NCI-H524 treated with DMSO at 0.1 percent for 48 hours (cell line): ENCODE measurements at regions not wholly inside any gene's neighbourhood (a gene's known extent, or its start where the extent isn't known, plus 50 kb on each side); places are given as distances from the start of the nearest gene placed in this dataset.

Experiments
- DNase-seq: peaks from one replicate; lab custom pipeline; 2025; lab: John Stamatoyannopoulos, UW

DNA sequence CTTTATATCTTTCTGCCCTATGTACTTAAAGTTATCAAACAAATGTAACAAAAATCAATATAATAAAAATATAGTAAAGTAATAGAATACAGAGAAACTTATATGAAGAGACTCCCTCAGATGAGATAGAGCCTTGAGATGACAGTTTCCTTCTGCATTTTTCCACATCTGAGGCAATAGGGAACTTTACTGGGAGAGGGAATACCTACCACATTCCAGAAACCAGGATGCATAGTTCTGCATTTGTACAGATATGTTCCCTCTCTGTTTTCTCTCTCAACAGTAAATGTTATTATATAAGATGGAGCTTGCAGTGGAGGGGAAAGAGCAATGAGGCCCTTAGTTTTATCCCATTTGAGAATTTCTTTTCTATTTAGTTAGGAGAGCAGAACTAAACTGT, 109.6 kb upstream of the KCNN2 start:
- no peak for DNase-seq

GRCh38 chr5:114255260-114255659, 106.6 kb upstream of the KCNN2 start:
- DNase-seq = no peak

GRCh38 chr5:114261989-114262388, 99.9 kb upstream of the KCNN2 start:
- no peak for DNase-seq

DNA sequence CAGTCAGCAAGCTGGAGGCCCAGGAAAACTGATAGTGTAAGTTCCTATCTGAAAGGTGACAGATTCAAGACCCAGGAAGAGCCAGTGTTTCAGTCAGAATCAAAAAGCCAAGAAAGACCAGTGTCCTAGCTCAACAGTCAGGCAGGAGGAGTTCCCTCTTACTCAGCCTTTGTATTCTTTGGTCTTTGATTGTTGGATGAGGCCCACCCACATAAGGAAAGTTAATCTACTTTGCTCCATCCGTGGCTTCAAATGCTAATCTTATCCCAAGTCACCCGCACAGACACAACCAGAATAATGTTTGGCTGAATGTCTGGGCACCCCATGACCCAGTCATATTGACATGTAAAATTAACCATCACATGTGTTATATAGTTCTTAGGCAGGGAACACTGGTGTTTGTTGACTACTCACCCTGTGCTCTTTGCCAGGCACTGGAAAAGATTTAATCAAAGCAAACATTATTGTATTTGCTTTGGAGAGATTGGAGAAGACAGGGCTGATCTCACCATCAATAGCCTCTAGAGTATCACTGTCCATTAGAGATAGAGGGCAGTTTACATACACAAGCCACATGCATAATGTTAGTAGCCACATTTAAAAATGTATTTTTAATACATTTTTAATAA, 96.3 kb upstream of the KCNN2 start:
- no peak for DNase-seq

DNA sequence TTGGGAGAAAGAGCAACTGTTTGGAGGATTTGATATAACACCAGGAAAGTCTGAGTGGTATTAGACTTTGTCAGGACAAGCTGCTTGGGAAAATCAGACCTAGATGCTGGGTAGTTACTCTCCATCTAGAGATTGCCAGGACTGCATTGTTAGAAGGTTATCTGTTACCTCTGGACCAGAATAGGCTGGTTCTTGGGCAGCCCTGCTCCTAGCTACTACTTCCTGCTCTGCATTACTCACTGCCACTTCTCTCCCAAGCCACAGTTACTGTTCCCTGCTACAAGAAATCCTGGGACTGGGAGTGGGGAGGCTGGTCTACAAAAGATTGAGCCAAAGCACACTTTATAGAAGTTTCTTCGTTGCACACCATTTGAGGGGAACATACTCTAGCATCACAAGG, 95.5 kb upstream of the KCNN2 start:
- DNase-seq = no peak

DNA sequence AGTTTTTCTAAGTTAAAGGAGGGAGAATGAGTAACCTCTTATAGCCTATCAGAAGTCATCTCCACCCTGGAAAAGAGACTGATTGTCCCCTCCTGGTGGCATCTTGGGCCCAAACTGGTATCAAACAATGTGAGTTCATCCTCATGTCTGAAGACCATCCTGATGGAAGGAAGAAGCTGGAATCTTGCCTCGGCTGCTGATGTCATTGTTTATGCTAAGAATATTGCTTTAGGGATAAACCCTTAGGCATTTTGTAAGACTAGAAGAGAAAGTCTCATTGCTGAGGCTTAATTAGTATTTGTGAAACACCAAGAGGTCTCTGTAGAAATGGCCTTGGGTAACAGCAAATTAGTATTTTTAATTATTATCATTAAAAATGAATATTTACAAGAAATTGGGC, 65.7 kb upstream of the KCNN2 start:
- DNase-seq = no peak

DNA sequence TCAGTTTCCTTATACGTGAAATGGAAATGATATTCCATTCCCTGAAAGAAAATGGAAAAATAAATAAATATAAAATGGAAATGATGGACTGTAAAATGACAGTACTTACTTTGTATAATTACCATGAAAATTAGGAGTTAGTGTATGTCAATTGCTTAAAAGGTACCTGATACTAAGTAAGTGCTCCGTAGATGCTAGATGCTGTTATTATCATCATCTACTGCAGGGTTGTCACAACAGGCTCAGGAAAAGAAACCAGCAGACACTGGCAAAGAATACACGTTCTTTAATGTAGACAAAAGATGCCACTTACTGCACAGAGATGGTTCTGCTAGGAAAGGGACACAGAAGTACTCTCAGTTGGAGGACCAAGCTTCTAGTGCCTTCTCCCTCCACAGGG, 64.0 kb upstream of the KCNN2 start:
- no peak for DNase-seq

DNA sequence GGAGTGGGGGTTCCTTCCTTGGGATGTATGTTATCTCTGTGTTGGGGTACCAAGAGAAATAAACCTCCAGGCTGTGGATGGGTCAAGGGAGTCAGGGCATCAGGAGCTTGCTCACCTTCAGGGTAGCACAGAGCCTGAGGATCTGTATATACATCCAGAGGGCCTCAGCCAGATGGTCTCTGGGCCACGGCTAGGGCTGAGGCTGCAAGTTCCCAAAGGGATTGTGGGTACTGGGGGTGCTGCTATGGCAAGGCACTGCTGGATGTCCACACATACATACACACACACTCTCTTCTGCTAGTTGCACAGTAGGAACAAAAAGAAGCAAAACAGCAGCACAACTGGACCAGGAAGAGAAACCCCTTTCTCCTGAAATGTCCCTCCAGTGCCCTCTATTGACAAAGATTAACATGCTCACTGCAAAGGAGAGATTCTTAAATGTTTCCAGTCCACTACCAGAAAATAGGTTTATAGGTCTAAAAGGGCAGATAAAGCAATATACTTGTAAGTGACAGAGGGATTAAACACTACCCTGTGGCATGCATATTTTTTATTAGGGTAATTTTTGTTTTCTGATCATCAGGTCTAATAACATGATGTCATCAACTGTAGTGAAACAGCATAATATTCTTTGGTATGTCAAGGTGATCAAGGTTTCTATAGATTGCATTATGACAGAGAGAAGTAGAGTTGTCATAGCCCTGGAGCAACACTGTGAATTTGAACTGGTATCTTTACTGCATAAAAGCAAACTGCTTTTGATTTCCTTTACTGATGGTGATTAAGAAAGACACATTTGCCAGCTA, 56.3 kb upstream of the KCNN2 start:
- no peak for DNase-seq

DNA sequence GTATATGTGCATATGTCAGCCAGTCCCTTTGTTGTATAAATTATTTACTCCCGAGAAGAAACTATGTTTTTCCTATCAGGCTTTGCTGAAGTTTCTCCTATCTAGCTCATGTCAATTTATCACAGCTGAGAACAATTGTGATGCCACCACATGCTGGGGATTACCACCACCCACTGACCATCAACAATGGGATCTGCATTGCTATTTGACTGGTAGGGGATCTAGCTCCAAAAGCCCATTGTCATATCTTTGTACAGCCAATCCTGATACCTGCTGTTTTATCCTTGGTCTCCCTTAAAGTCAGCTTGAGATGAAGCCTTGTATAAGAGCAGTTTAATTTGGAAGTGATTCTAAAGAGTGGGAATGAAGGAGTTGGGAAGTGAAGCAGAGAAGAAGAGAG, 53.9 kb upstream of the KCNN2 start:
- DNase-seq = no peak

- no peak for DNase-seq
Measured at GRCh38 chr5:114308508-114308907, 53.4 kb upstream of the KCNN2 start.

GRCh38 chr5:114310666-114311065, 51.2 kb upstream of the KCNN2 start:
- no peak for DNase-seq

DNA sequence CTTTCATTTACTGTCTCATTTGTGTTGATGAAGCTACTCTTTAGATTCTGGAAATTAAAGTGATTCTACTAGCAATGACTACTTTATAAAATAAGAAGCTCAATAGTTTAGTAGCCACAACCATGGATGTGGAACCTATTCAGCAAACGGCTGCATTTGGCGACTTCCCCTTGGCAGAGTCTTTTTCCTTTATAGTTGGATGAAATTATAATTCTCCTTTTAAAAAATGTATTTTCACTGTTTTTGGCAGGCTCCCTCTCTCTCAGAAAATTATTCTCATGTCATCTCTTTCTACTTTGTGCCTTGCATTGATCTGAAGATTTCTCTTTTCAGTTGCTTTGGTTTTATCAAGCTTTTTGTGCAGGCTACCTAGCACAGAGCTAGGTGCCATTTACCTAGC, 50.6 kb upstream of the KCNN2 start:
- no peak for DNase-seq

DNA sequence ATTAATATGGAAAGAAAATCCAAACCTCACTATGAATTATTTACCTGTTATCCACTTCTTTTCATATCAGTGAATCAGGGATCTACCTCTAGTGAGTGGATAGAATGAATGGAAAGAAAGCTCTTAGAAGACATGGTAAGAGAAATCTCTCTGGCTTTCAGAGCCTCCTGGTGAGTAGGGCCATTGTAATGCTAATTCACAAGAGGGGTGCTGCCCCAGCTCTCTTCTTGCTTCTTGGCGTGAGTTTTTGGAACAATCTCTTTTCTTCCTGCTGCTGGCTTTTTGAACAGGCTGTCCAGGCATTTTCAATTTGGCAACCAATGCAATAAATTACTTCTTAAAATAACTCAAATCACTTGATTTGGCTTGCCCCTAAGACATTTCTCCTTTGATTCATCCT, 49.9 kb upstream of the KCNN2 start:
- no peak for DNase-seq
